Gastrocnemius medialis (tissue), 4 donors: ENCODE measurements at regions not wholly inside any gene's neighbourhood (a gene's known extent, or its start where the extent isn't known, plus 50 kb on each side); places are given as distances from the start of the nearest gene placed in this dataset.

ENCODE experiments used
- ATAC-seq, 2 donors: fragments of 150-250 bp; one replicate each; pipeline ENCODE4 v1.9.1; 2016
- DNase-seq, 2 donors: peaks; one replicate each; pipeline ENCODE4 v3.0.0-alpha.2; 2019
- H3K27ac ChIP-seq, 4 donors: fragments of 200-600 bp; sonication (generic); 1 replicate in 1 of 4; 2 replicates in 3 of 4; pipeline ENCODE4 v1.5.1; 2016 to 2018; ENCODE audit warnings: mild to moderate bottlenecking in 2 of 4, moderate library complexity in 1 of 4
- H3K27me3 ChIP-seq, 3 donors: fragments of 200-600 bp; sonication (generic) in 2 of 3; 1 replicate in 1 of 3; 2 replicates in 2 of 3; pipeline versions ENCODE4 v1.5.1 to v1.6.0; 2016 to 2019; ENCODE audit warnings: mild to moderate bottlenecking in 1 of 3, moderate library complexity in 1 of 3
- H3K36me3 ChIP-seq, 2 donors: fragments of 200-600 bp; sonication (generic) in 1 of 2; one replicate each; pipeline ENCODE4 v1.5.1; 2017 to 2018
- H3K4me1 ChIP-seq, 2 donors: fragments of 200-600 bp; sonication (generic) in 1 of 2; one replicate each; pipeline ENCODE4 v1.5.1; 2016 to 2017; ENCODE audit warnings: mild to moderate bottlenecking in 2 of 2
- H3K4me3 ChIP-seq, 4 donors: fragments of 200-600 bp; sonication (generic) in 3 of 4; 1 replicate in 1 of 4; 2 replicates in 3 of 4; pipeline ENCODE4 v1.5.1; 2016 to 2019; ENCODE audit warnings: mild to moderate bottlenecking in 2 of 4
- H3K9me3 ChIP-seq, 3 donors: fragments of 200-600 bp; sonication (generic) in 2 of 3; 1 replicate in 1 of 3; 2 replicates in 2 of 3; pipeline ENCODE4 v1.5.1; 2016 to 2019
- CTCF ChIP-seq, 5 experiments: fragments of 450-650 bp in 3 of 5; fragments of 200-600 bp in 2 of 5; sonication (generic) in 2 of 5; IDR thresholded peaks in 4 of 5; conservative IDR thresholded peaks in 1 of 5; 1 replicate in 4 of 5; 2 replicates in 1 of 5; pipeline ENCODE4 v1.5.1; 2016 to 2019; ENCODE audit warnings: antibody characterized with exemption in 5 of 5, mild to moderate bottlenecking in 3 of 5, moderate library complexity in 3 of 5
- POLR2A ChIP-seq, 2 donors: fragments of 450-650 bp; IDR thresholded peaks; one replicate each; pipeline ENCODE4 v1.6.1; 2017; ENCODE audit warnings: antibody characterized with exemption in 2 of 2, mild to moderate bottlenecking in 2 of 2, moderate library complexity in 2 of 2
- in situ Hi-C, 4 donors: fragments of 200-750 bp; cut with MboI; loops; one replicate each; pipeline versions ENCODE4 v1.15.0 to v1.8.0; 2017; ENCODE audit warnings: low sequenced_read_pairs in 4 of 4
- intact Hi-C: fragments of 100-400 bp; cut with DNase I; formaldehyde crosslinking; loops from one replicate; pipeline ENCODE4 v1.15.1; 2023; ENCODE audit warnings: low total_unique reads

- intact Hi-C loops = no loop called here
- Histone ChIP-seq H3K9me3 (no peaks in the 10 kb centered on the region), H3K4me3 (no peak overlapping the region), H3K27ac (no peak overlapping the region), H3K36me3 (no peaks in the 10 kb centered on the region), H3K27me3 (no peaks in the 10 kb centered on the region), H3K4me1 (no peaks in the 10 kb centered on the region)
- no peak for TF ChIP-seq POLR2A (IDR thresholded peaks at IDR 0.05)
- in situ Hi-C loops = no loop called here
- no peak for ATAC-seq
- DNase-seq = no peak
These were observed 1174.6 kb upstream of the LRRTM3 start for GRCh38 chr10:65751218-65751617.

GRCh38 chr10:65751896-65752295, 1173.9 kb upstream of the LRRTM3 start:
- no peaks in the 10 kb centered on the region for H3K4me1 ChIP-seq
- no peak for TF ChIP-seq CTCF (IDR thresholded peaks at IDR 0.05 in 4 of 5, conservative IDR thresholded peaks at IDR 0.05 in 1 of 5)
- no peak for TF ChIP-seq POLR2A (IDR thresholded peaks at IDR 0.05)
- H3K27me3 ChIP-seq = no peaks in the 10 kb centered on the region
- in situ Hi-C loops = no loop called here
- H3K36me3 ChIP-seq = no peaks in the 10 kb centered on the region
- intact Hi-C loops = no loop called here
- DNase-seq (no peak), ATAC-seq (no peak)
- H3K4me3 ChIP-seq = no peak overlapping the region
- no peak overlapping the region for H3K27ac ChIP-seq
- no peaks in the 10 kb centered on the region for H3K9me3 ChIP-seq

GRCh38 chr10:65753532-65753931, 1172.3 kb upstream of the LRRTM3 start:
- no peaks in the 10 kb centered on the region for H3K4me1 ChIP-seq

GRCh38 chr10:65754112-65754511, 1171.7 kb upstream of the LRRTM3 start:
- no peak for DNase-seq
- Histone ChIP-seq H3K4me1 (no peaks in the 10 kb centered on the region), H3K4me3 (no peak overlapping the region), H3K36me3 (no peaks in the 10 kb centered on the region), H3K27me3 (no peaks in the 10 kb centered on the region), H3K9me3 (no peaks in the 10 kb centered on the region), H3K27ac (no peak overlapping the region)
- intact Hi-C loops (no loop called here), in situ Hi-C loops (no loop called here)
- TF ChIP-seq POLR2A (IDR thresholded peaks at IDR 0.05) (no peak), CTCF (IDR thresholded peaks at IDR 0.05 in 4 of 5, conservative IDR thresholded peaks at IDR 0.05 in 1 of 5) (no peak)
- ATAC-seq = no peak

More at GRCh38 chr10:65753532-65753931, 1172.3 kb upstream of the LRRTM3 start:
- Histone ChIP-seq H3K36me3 (no peaks in the 10 kb centered on the region), H3K27me3 (no peaks in the 10 kb centered on the region), H3K9me3 (no peaks in the 10 kb centered on the region), H3K27ac (no peak overlapping the region), H3K4me3 (no peak overlapping the region)
- TF ChIP-seq CTCF (IDR thresholded peaks at IDR 0.05 in 4 of 5, conservative IDR thresholded peaks at IDR 0.05 in 1 of 5) = no peak
- no peak for TF ChIP-seq POLR2A (IDR thresholded peaks at IDR 0.05)
- in situ Hi-C loops = no loop called here
- ATAC-seq = no peak
- intact Hi-C loops = no loop called here
- no peak for DNase-seq

GRCh38 chr10:65762311-65762710, 1163.5 kb upstream of the LRRTM3 start:
- Histone ChIP-seq H3K36me3 (no peaks in the 10 kb centered on the region), H3K4me3 (no peak overlapping the region), H3K4me1 (no peaks in the 10 kb centered on the region), H3K27ac (no peak overlapping the region), H3K9me3 (no peaks in the 10 kb centered on the region), H3K27me3 (no peaks in the 10 kb centered on the region)
- in situ Hi-C loops (no loop called here), intact Hi-C loops (no loop called here)
- ATAC-seq (no peak), DNase-seq (no peak)
- TF ChIP-seq CTCF (IDR thresholded peaks at IDR 0.05 in 4 of 5, conservative IDR thresholded peaks at IDR 0.05 in 1 of 5) (no peak), POLR2A (IDR thresholded peaks at IDR 0.05) (no peak)
